IMR-90 (cell line): ENCODE measurements at regions not wholly inside any gene's neighbourhood (a gene's known extent, or its start where the extent isn't known, plus 50 kb on each side); places are given as distances from the start of the nearest gene placed in this dataset.

Experiments
- ATAC-seq: fragments of 200-7000 bp; cut with Tn5 transposase; 2 replicates; pipeline ENCODE4 v1.9.1; 2020; ENCODE audit warnings: low read depth, mild to moderate bottlenecking, moderate library complexity
- BruUV-seq: library from RNA; stranded (reverse); fragments of 400-500 nt; replicated peaks from 2 replicates; lab custom pipeline; 2021; lab: Mats Ljungman, UMichigan
- CTCF ChIA-PET: fragments of 300-600 bp; formaldehyde crosslinking; extraction: SDS; loops from one replicate; lab custom pipeline; 2021; ENCODE audit warnings: antibody characterized with exemption; lab: Yijun Ruan, JAX
- POLR2A ChIA-PET: fragments of 300-600 bp; sonication (Branson Sonifier 250); formaldehyde crosslinking; loops from one replicate; lab custom pipeline; 2022; ENCODE audit warnings: antibody characterized with exemption; ENCODE audit not compliant: unreplicated experiment; lab: Charles Lee
- DNase-seq: peaks from one replicate; pipeline ENCODE4 v3.0.0; 2013
- H2AFZ ChIP-seq: replicated peaks from 2 replicates; pipeline ENCODE3; 2013; ENCODE audit warnings: low read length, mild to moderate bottlenecking; ENCODE audit not compliant: poor library complexity
- H2AK5ac ChIP-seq: 2 replicates; pipeline ENCODE4 v1.6.1; 2013; ENCODE audit warnings: low read depth, low read length, inconsistent platforms
- H2AK9ac ChIP-seq: replicated peaks from 2 replicates; pipeline ENCODE3; 2013; ENCODE audit warnings: mild to moderate bottlenecking, low read depth, low read length, moderate library complexity; ENCODE audit not compliant: poor library complexity
- H2BK120ac ChIP-seq: 2 replicates; pipeline ENCODE4 v1.6.1; 2013; ENCODE audit warnings: low read depth, low read length, inconsistent platforms
- H2BK15ac ChIP-seq: 3 replicates; pipeline ENCODE4 v1.6.1; 2013; ENCODE audit warnings: low read depth, low read length, inconsistent platforms
- H2BK20ac ChIP-seq: 2 replicates; pipeline ENCODE4 v1.6.1; 2013; ENCODE audit warnings: low read depth, mild to moderate bottlenecking, inconsistent platforms, low read length, moderate library complexity
- H2BK5ac ChIP-seq: 2 replicates; pipeline ENCODE4 v1.6.1; 2013; ENCODE audit warnings: mild to moderate bottlenecking, low read depth, low read length, inconsistent platforms; ENCODE audit not compliant: poor library complexity, severe bottlenecking
- H3K14ac ChIP-seq: replicated peaks from 2 replicates; pipeline ENCODE4 v1.6.1; 2013; ENCODE audit warnings: low read depth, low read length, inconsistent platforms
- H3K18ac ChIP-seq: 2 replicates; pipeline ENCODE4 v1.6.1; 2013; ENCODE audit warnings: low read depth, low read length, control low read depth
- H3K23ac ChIP-seq: 2 replicates; pipeline ENCODE4 v1.6.1; 2013; ENCODE audit warnings: low read depth, low read length, inconsistent platforms
- H3K27ac ChIP-seq: 2 replicates; pipeline ENCODE4 v1.5.1; 2013; ENCODE audit warnings: mild to moderate bottlenecking, control low read depth, low read length; ENCODE audit not compliant: insufficient read depth
- H3K27me3 ChIP-seq: 2 replicates; pipeline ENCODE4 v1.6.1; 2013; ENCODE audit warnings: low read length; ENCODE audit not compliant: control insufficient read depth, insufficient read depth
- H3K36me3 ChIP-seq: 2 replicates; pipeline ENCODE4 v1.6.1; 2013; ENCODE audit warnings: low read length, mixed read lengths; ENCODE audit not compliant: control insufficient read depth, insufficient read depth
- H3K4ac ChIP-seq: 2 replicates; pipeline ENCODE4 v1.6.1; 2013; ENCODE audit warnings: low read depth, low read length, inconsistent platforms
- H3K4me1 ChIP-seq: 2 replicates; pipeline ENCODE4 v1.6.1; 2013; ENCODE audit warnings: low read length, mixed read lengths; ENCODE audit not compliant: control insufficient read depth, insufficient read depth
- H3K4me2 ChIP-seq: 2 replicates; pipeline ENCODE4 v1.6.1; 2013; ENCODE audit warnings: low read depth, mild to moderate bottlenecking, control low read depth, low read length, moderate library complexity
- H3K4me3 ChIP-seq: 2 replicates; pipeline ENCODE4 v1.5.1; 2013; ENCODE audit warnings: low read depth, mild to moderate bottlenecking, control low read depth, low read length, moderate library complexity; ENCODE audit not compliant: insufficient read depth
- H3K56ac ChIP-seq: 2 replicates; pipeline ENCODE4 v1.6.1; 2013; ENCODE audit warnings: low read length, inconsistent platforms; ENCODE audit not compliant: insufficient read depth; ENCODE audit errors: extremely low read depth
- H3K79me1 ChIP-seq, 2 experiments: 2 replicates each; pipeline ENCODE4 v1.6.1; 2013; ENCODE audit warnings: low read length in 2 of 2, inconsistent platforms in 1 of 2, low read depth in 1 of 2
- H3K9ac ChIP-seq: 2 replicates; pipeline ENCODE4 v1.6.1; 2013; ENCODE audit warnings: low read depth, low read length, control low read depth
- H3K9me1 ChIP-seq: 2 replicates; pipeline ENCODE4 v1.6.1; 2013; ENCODE audit warnings: low read length, inconsistent platforms; ENCODE audit not compliant: insufficient read depth
- H3K9me3 ChIP-seq: 2 replicates; pipeline ENCODE4 v1.6.1; 2013; ENCODE audit warnings: low read length; ENCODE audit not compliant: control insufficient read depth, insufficient read depth
- H4K20me1 ChIP-seq: 2 replicates; pipeline ENCODE4 v1.6.1; 2013; ENCODE audit warnings: low read length, inconsistent platforms; ENCODE audit not compliant: insufficient read depth
- H4K5ac ChIP-seq: 2 replicates; pipeline ENCODE4 v1.6.1; 2013; ENCODE audit warnings: mild to moderate bottlenecking, low read depth, low read length, control low read depth
- H4K8ac ChIP-seq, 2 experiments: 2 replicates each; pipeline ENCODE4 v1.6.1; 2013; ENCODE audit warnings: low read depth in 2 of 2, low read length in 2 of 2, control low read depth in 1 of 2, inconsistent platforms in 1 of 2
- H4K91ac ChIP-seq: 2 replicates; pipeline ENCODE4 v1.6.1; 2013; ENCODE audit warnings: low read depth, low read length, inconsistent platforms; ENCODE audit not compliant: insufficient read depth
- MAFK ChIP-seq: IDR thresholded peaks from 2 replicates; pipeline ENCODE4 v1.6.1; 2012; ENCODE audit warnings: low read depth, low read length, improper control_type of control experiment
- NFE2L2 ChIP-seq: fragments of 150-350 bp; IDR thresholded peaks from 2 replicates; pipeline ENCODE4 v1.6.1; 2016; ENCODE audit warnings: low read depth, mild to moderate bottlenecking, low read length
- RAD21 ChIP-seq: IDR thresholded peaks from 2 replicates; pipeline ENCODE4 v1.6.1; 2012; ENCODE audit warnings: low read length, improper control_type of control experiment
- RFX5 ChIP-seq: IDR thresholded peaks from 2 replicates; pipeline ENCODE4 v1.8.0; 2012; ENCODE audit warnings: low read depth, mild to moderate bottlenecking, low read length, moderate library complexity
- WGBS, 2 experiments: methylation state at CpG; one replicate each; pipeline versions ENCODE4 v1.1.5 to v1.1.7; 2013; ENCODE audit warnings: missing lambda C conversion rate in 2 of 2; ENCODE audit not compliant: insufficient read length in 1 of 2; ENCODE audit errors: extremely low coverage in 2 of 2; 5-methylcytosine and 5-hydroxymethylcytosine counted together
- dilution Hi-C: fragments of 300-500 bp; cut with HindIII; formaldehyde crosslinking; loops from one replicate; pipeline ENCODE4 v1.14.3; 2018; ENCODE audit warnings: low sequenced_read_pairs; ENCODE audit not compliant: unreplicated experiment
- in situ Hi-C: fragments of 300-500 bp; cut with MboI; formaldehyde crosslinking; loops from 3 replicates; pipeline ENCODE4 v1.14.3; 2019; ENCODE audit warnings: low sequenced_read_pairs, inconsistent platforms, mixed read lengths
- intact Hi-C: fragments of 100-400 bp; cut with micrococcal nuclease; formaldehyde crosslinking; loops from 2 replicates; pipeline ENCODE4 v1.10.0; 2022

DNA sequence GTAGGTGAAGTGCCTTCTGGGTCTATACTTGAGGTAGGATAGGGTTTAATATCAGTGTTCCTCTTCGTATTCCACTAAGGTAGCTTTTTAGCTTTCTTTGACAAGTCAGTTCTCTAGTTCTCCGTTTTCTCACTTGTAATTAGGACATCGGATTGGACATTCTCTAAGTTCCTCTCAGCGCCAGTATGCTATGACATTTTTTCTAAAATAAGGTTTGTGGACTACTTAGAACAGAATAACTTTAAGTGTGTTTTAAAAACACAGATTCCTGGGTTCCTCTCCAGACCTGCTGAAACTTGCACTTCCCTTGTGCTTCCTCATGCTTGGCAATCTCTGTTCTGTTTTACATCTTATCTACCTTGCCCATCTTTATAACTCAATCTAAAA is 69.3 kb upstream of the YWHAQ start:
- 0 out of 4 replicates have a peak, but pooled peaks cover 0 to 3% of the 10 kb centered on the region in 2 experiments for H3K79me1 ChIP-seq
- H3K18ac ChIP-seq, result no peak overlapping the region
- H2BK20ac ChIP-seq, result peak overlapping the region; percentile 76
- H2AFZ ChIP-seq, result no peak overlapping the region
- H2AK5ac ChIP-seq, result no peak overlapping the region
- H3K27me3 ChIP-seq, result peaks cover 5% of the 10 kb centered on the region; the same call in 1 of the 2 replicates
- no peak overlapping the region for H3K4me2 ChIP-seq
- no peak for TF ChIP-seq RAD21
- no peak for TF ChIP-seq MAFK
- TF ChIP-seq NFE2L2, result no peak
- TF ChIP-seq RFX5, result no peak
- H3K14ac ChIP-seq, result no peak overlapping the region
- no peak overlapping the region; the same call in 1 of the 2 replicates for H3K56ac ChIP-seq
- no peak overlapping the region for H3K4ac ChIP-seq
- H3K9ac ChIP-seq, result no peak overlapping the region
- H3K9me1 ChIP-seq, result peaks cover 20% of the 10 kb centered on the region
- no peak overlapping the region for H4K8ac ChIP-seq
- no peak overlapping the region for H4K91ac ChIP-seq
- H2BK15ac ChIP-seq, result peak overlapping the region; percentile 55; the same call in 1 of the 3 replicates
- CTCF ChIA-PET, result no interaction called here
- H2BK5ac ChIP-seq, result no peak overlapping the region
- no peaks in the 10 kb centered on the region for H3K36me3 ChIP-seq
- in situ Hi-C loops (no loop called here), intact Hi-C loops (no loop called here), dilution Hi-C loops (no loop called here)
- POLR2A ChIA-PET, result no interaction called here
- peaks cover 15% of the 10 kb centered on the region for H3K4me1 ChIP-seq
- whole genome bisulfite sequencing, 2 experiments, result no CpG with 5 or more reads among the region's 4 CpGs
- no TSS peak for BruUV-seq
- no peak for DNase-seq
- H3K27ac ChIP-seq, result no peak overlapping the region
- peak overlapping the region; percentile 34; the same call in 1 of the 2 replicates for H3K23ac ChIP-seq
- no peaks in the 10 kb centered on the region for H3K9me3 ChIP-seq
- ATAC-seq, result no peak
- no peak overlapping the region for H4K5ac ChIP-seq
- H2AK9ac ChIP-seq, result no peak overlapping the region
- peak overlapping the region; percentile 65 for H2BK120ac ChIP-seq
- no peak overlapping the region for H3K4me3 ChIP-seq
- H4K20me1 ChIP-seq, result peaks cover 3% of the 10 kb centered on the region; the same call in 1 of the 2 replicates
